Brain microvascular endothelial cell (primary cell): ENCODE measurements at regions not wholly inside any gene's neighbourhood (a gene's known extent, or its start where the extent isn't known, plus 50 kb on each side); places are given as distances from the start of the nearest gene placed in this dataset.

Source experiments
- DNase-seq: peaks from one replicate; pipeline ENCODE4 v3.0.0-alpha.2; 2020
- H3K27ac ChIP-seq: fragments of 250-450 bp; sonication (Bioruptor Pico); 2 replicates; pipeline ENCODE4 v1.5.1; 2020; ENCODE audit warnings: mild to moderate bottlenecking, moderate library complexity
- H3K27me3 ChIP-seq: fragments of 250-450 bp; sonication (Bioruptor Pico); replicated peaks from 2 replicates; pipeline ENCODE4 v1.5.1; 2020; ENCODE audit warnings: mild to moderate bottlenecking
- H3K36me3 ChIP-seq: fragments of 250-450 bp; sonication (Bioruptor Pico); replicated peaks from 2 replicates; pipeline ENCODE4 v1.5.1; 2020; ENCODE audit warnings: mild to moderate bottlenecking
- H3K4me3 ChIP-seq: 2 replicates; pipeline ENCODE4 v1.5.1; 2011; ENCODE audit warnings: low read depth, mild to moderate bottlenecking, control low read depth, low read length, moderate library complexity
- CTCF ChIP-seq: IDR thresholded peaks from 2 replicates; pipeline ENCODE4 v1.5.1; 2011; ENCODE audit warnings: low read depth, mild to moderate bottlenecking, moderate library complexity, low read length, control low read depth, inconsistent platforms; ENCODE audit errors: missing control alignments
- in situ Hi-C: cut with HindIII; loops from 2 replicates; pipeline ENCODE4 v1.10.0; 2017; ENCODE audit warnings: low sequenced_read_pairs, low pct_ligation_motif_present

DNA sequence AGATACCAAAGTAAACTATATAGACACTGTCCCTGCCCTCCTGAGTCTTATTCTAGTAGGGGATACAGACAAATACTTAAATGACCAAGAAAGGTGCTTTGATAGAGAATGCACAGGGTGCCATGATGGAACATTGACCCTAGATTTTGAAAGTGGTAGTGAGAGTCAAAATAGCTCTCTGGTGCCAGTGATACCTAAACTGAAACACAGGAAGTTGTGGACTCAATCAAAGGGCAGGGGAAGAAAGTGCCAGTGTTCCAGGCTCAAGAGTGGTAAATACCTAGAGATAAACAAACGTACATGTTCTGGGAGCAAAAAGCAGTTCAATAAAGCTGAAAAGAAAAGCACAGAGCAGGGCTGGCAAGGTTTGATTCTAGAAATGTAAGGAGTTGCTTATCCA, 267.6 kb downstream of the ISL1 start:
- no peaks in the 10 kb centered on the region for H3K27me3 ChIP-seq
- H3K36me3 ChIP-seq: no peaks in the 10 kb centered on the region
- no peak for DNase-seq
- H3K27ac ChIP-seq: no peak overlapping the region
- in situ Hi-C loops: no loop called here
- no peak for TF ChIP-seq CTCF
- H3K4me3 ChIP-seq: no peak overlapping the region

- no peaks in the 10 kb centered on the region for H3K36me3 ChIP-seq
- in situ Hi-C loops: no loop called here
- no peak overlapping the region for H3K27ac ChIP-seq
- TF ChIP-seq CTCF: no peak
- DNase-seq: no peak
- no peaks in the 10 kb centered on the region for H3K27me3 ChIP-seq
- H3K4me3 ChIP-seq: no peak overlapping the region
Observed at GRCh38 chr5:51651476-51651875, 268.2 kb downstream of the ISL1 start.

GRCh38 chr5:51651889-51652288, 268.6 kb downstream of the ISL1 start:
- no peak for TF ChIP-seq CTCF
- Histone ChIP-seq H3K27ac (no peak overlapping the region), H3K27me3 (no peaks in the 10 kb centered on the region), H3K36me3 (no peaks in the 10 kb centered on the region), H3K4me3 (no peak overlapping the region)
- in situ Hi-C loops: no loop called here
- DNase-seq: no peak

DNA sequence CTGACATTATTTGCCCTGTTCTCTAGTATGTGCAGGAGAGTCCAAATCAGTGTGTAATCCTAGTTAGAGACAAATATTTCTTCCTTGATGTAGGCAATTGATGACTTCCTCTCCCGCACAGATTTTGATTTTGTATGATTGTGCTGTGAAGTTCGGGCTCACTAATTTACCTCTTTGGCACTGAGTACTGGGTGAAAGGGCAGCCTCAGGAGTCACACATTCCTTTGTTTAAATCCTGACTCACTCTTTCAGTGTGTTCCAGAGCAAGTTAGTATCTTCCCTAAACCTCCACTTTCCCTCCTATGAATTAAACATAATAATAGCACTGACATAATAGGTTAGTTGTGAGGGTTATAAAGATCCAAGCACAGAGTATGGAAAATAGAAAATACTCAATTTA, 269.7 kb downstream of the ISL1 start:
- Histone ChIP-seq H3K27me3 (no peaks in the 10 kb centered on the region), H3K36me3 (no peaks in the 10 kb centered on the region), H3K4me3 (no peak overlapping the region), H3K27ac (no peak overlapping the region)
- no peak for TF ChIP-seq CTCF
- in situ Hi-C loops: no loop called here
- DNase-seq: no peak

DNA sequence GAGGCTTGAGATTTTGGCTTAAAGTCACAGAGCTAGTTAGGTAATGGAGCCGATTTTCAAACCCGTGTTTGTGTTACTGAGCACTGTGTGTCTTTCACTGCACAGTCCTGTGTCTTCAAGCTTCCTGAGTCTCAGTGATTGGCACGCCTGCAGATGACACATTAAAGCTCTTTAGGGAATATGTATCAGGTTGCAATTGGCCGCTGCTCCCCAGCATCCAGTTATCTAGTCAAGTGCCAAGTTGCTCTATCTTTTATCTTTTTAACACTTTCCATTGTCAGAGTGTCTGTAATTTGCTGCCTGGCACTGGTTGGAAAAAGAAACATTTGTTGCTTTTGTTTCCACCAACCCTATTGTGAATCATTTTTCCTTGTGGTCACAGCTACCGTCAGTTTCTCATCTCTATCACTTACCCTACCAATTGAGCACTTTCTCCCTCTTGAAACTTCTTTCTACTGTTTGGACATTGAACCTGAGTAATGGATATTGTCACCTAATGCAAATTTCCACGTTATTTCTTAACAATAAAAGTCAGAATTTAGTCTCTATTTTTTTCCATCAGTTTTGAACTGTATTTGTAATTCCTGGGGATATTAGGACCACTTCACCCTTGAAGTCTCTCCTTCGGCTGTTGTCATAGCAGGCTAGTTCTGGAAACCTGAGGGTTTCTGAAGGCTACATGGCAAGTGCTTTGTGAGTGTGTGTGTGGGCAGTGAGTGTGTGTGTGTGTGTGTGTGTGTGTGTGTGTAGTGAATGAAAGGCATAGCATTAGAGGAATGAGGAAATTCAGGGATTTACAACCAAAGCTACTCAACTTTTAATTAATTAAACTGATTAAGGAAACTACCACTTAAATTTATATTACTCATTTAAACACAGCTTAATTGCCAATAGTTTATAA, 274.3 kb downstream of the ISL1 start:
- no peak overlapping the region for H3K4me3 ChIP-seq
- H3K27ac ChIP-seq: no peak overlapping the region
- no peak for DNase-seq
- in situ Hi-C loops: no loop called here
- H3K36me3 ChIP-seq: no peaks in the 10 kb centered on the region
- TF ChIP-seq CTCF: no peak
- H3K27me3 ChIP-seq: no peaks in the 10 kb centered on the region
